BJ (cell line): ENCODE measurements at regions not wholly inside any gene's neighbourhood (a gene's known extent, or its start where the extent isn't known, plus 50 kb on each side); places are given as distances from the start of the nearest gene placed in this dataset.

Experiments used
- CTCF ChIA-PET: fragments of 350-600 bp; formaldehyde crosslinking; extraction: SDS; loops from one replicate; lab custom pipeline; 2021; ENCODE audit warnings: antibody characterized with exemption, inconsistent platforms; lab: Yijun Ruan, JAX
- POLR2A ChIA-PET: fragments of 300-600 bp; sonication (Branson Sonifier 250); formaldehyde crosslinking; extraction: SDS; loops from one replicate; lab custom pipeline; 2021; ENCODE audit warnings: antibody characterized with exemption; lab: Charles Lee
- DNase-seq: peaks from one replicate; pipeline ENCODE4 v3.0.0-alpha.2; 2011; ENCODE audit warnings: low read depth
- H3K27me3 ChIP-seq: 2 replicates; pipeline ENCODE4 v1.6.0; 2011; ENCODE audit warnings: low read length; ENCODE audit not compliant: control insufficient read depth, insufficient read depth
- H3K36me3 ChIP-seq: 2 replicates; pipeline ENCODE4 v1.5.1; 2011; ENCODE audit warnings: low read length; ENCODE audit not compliant: control insufficient read depth, insufficient read depth
- H3K4me3 ChIP-seq: 2 replicates; pipeline ENCODE4 v1.5.1; 2011; ENCODE audit warnings: low read depth, mild to moderate bottlenecking, control low read depth, low read length
- TF ChIP-seq, protein P1 (sequence below): IDR thresholded peaks from 2 replicates; pipeline ENCODE4 v1.5.1; 2011; ENCODE audit warnings: low read depth, mild to moderate bottlenecking, control low read depth, inconsistent platforms, low read length, moderate library complexity; ENCODE audit not compliant: insufficient read depth

GRCh38 chr12:25761356-25761755 lies 197.1 kb upstream of the RASSF8 start:
- no peak for DNase-seq
- POLR2A ChIA-PET: no interaction called here
- TF ChIP-seq, protein P1, sequence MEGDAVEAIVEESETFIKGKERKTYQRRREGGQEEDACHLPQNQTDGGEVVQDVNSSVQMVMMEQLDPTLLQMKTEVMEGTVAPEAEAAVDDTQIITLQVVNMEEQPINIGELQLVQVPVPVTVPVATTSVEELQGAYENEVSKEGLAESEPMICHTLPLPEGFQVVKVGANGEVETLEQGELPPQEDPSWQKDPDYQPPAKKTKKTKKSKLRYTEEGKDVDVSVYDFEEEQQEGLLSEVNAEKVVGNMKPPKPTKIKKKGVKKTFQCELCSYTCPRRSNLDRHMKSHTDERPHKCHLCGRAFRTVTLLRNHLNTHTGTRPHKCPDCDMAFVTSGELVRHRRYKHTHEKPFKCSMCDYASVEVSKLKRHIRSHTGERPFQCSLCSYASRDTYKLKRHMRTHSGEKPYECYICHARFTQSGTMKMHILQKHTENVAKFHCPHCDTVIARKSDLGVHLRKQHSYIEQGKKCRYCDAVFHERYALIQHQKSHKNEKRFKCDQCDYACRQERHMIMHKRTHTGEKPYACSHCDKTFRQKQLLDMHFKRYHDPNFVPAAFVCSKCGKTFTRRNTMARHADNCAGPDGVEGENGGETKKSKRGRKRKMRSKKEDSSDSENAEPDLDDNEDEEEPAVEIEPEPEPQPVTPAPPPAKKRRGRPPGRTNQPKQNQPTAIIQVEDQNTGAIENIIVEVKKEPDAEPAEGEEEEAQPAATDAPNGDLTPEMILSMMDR: no peak
- H3K36me3 ChIP-seq: no peaks in the 10 kb centered on the region
- H3K27me3 ChIP-seq: no peaks in the 10 kb centered on the region
- no peak overlapping the region for H3K4me3 ChIP-seq
- CTCF ChIA-PET: no interaction called here

- Histone ChIP-seq H3K27me3 (no peaks in the 10 kb centered on the region), H3K36me3 (no peaks in the 10 kb centered on the region), H3K4me3 (no peak overlapping the region)
- TF ChIP-seq, protein P1: no peak
- DNase-seq: no peak
- ChIA-PET CTCF (no interaction called here), POLR2A (no interaction called here)
These were observed 194.1 kb upstream of the RASSF8 start for GRCh38 chr12:25764409-25764808.

GRCh38 chr12:25764892-25765291 lies 193.6 kb upstream of the RASSF8 start:
- POLR2A ChIA-PET: no interaction called here
- no peaks in the 10 kb centered on the region for H3K36me3 ChIP-seq
- CTCF ChIA-PET: no interaction called here
- no peak overlapping the region for H3K4me3 ChIP-seq
- DNase-seq: no peak
- TF ChIP-seq, protein P1: no peak
- H3K27me3 ChIP-seq: no peaks in the 10 kb centered on the region

GRCh38 chr12:25767606-25768005 lies 190.9 kb upstream of the RASSF8 start:
- DNase-seq: no peak
- Histone ChIP-seq H3K4me3 (no peak overlapping the region), H3K27me3 (no peaks in the 10 kb centered on the region), H3K36me3 (no peaks in the 10 kb centered on the region)
- CTCF ChIA-PET: interaction anchor here (0.6 kb wide), 1 partner anchor 71 kb away, joined by 3 read pairs; no protein-coding TSS in a partner anchor
- POLR2A ChIA-PET: no interaction called here
- TF ChIP-seq, protein P1: no peak

DNA sequence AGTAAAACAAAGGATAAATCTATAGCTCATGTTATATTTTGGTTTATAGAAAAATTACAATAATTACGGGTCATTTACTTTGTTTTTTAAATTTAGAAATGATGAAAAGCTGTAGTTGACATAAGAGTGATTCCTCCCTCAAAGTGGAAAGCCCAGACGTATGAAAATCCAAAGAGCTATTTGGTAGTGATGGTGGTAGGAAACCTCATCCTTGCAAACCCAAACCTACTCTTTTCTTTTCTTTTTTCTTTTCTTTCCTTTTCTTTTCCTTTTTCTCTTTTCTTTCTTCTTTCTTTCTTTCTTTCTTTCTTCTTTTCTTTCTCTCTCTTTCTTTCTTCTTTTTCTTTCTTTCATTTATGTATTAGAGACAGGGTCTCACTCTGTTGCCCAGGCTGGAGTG lies 190.3 kb upstream of the RASSF8 start:
- DNase-seq: no peak
- ChIA-PET CTCF (interaction anchor here (0.6 kb wide), 2 partner anchors 71 to 1569 kb away, joined by 3 read pairs; no protein-coding TSS in a partner anchor), POLR2A (no interaction called here)
- Histone ChIP-seq H3K4me3 (no peak overlapping the region), H3K27me3 (no peaks in the 10 kb centered on the region), H3K36me3 (no peaks in the 10 kb centered on the region)
- TF ChIP-seq, protein P1: no peak
